B cell (primary cell): ENCODE measurements at regions not wholly inside any gene's neighbourhood (a gene's known extent, or its start where the extent isn't known, plus 50 kb on each side); places are given as distances from the start of the nearest gene placed in this dataset.

Experiments used
- ATAC-seq: fragments of 200-7000 bp; cut with Tn5 transposase; one replicate; pipeline ENCODE4 v1.10.0; 2021; ENCODE audit warnings: low read depth, mild to moderate bottlenecking, moderate number of reproducible peaks, moderate library complexity
- CTCF ChIA-PET: fragments of 350-600 bp; sonication (Branson Sonifier 250); formaldehyde crosslinking; loops from one replicate; lab custom pipeline; 2021; ENCODE audit warnings: antibody characterized with exemption, inconsistent platforms; lab: Charles Lee
- POLR2A ChIA-PET: fragments of 350-600 bp; sonication (Branson Sonifier 250); formaldehyde crosslinking; loops from one replicate; lab custom pipeline; 2021; ENCODE audit warnings: antibody characterized with exemption; lab: Charles Lee
- DNase-seq: peaks from one replicate; pipeline ENCODE4 v3.0.0; 2013
- H2AFZ ChIP-seq: 2 replicates; pipeline ENCODE4 v1.6.1; 2012; ENCODE audit warnings: mild to moderate bottlenecking, low read depth, low read length; ENCODE audit not compliant: insufficient read depth, poor library complexity, severe bottlenecking
- H3K27ac ChIP-seq, 2 donors: 1 replicate in 1 of 2; 2 replicates in 1 of 2; pipeline ENCODE4 v1.5.1; 2012 to 2013; ENCODE audit warnings: low read length in 2 of 2, mild to moderate bottlenecking in 2 of 2, moderate library complexity in 1 of 2
- H3K27me3 ChIP-seq, 4 experiments: fragments of 200-600 bp in 1 of 4; sonication (generic) in 1 of 4; replicated peaks in 1 of 4; 1 replicate in 2 of 4; 2 replicates in 2 of 4; pipeline versions ENCODE4 v1.6.1 to v1.7.0; 2013 to 2016; ENCODE audit warnings: low read length in 3 of 4, mild to moderate bottlenecking in 2 of 4, mixed read lengths in 1 of 4, moderate library complexity in 1 of 4; ENCODE audit not compliant: insufficient read depth in 4 of 4, control insufficient read depth in 3 of 4; ENCODE audit errors: control extremely low read depth in 1 of 4
- H3K36me3 ChIP-seq, 2 experiments: replicated peaks in 1 of 2; 1 replicate in 1 of 2; 2 replicates in 1 of 2; pipeline versions ENCODE4 v1.6.1 to v1.7.1; 2013; ENCODE audit warnings: low read length in 1 of 2; ENCODE audit not compliant: insufficient read depth in 2 of 2, control insufficient read depth in 1 of 2; ENCODE audit errors: control extremely low read depth in 1 of 2, extremely low read depth in 1 of 2
- H3K4me1 ChIP-seq, 2 donors: fragments of 200-600 bp in 1 of 2; sonication (generic) in 1 of 2; 1 replicate in 1 of 2; 2 replicates in 1 of 2; pipeline versions ENCODE4 v1.5.1 to v1.6.1; 2013 to 2017; ENCODE audit warnings: low read length in 2 of 2; ENCODE audit not compliant: control insufficient read depth in 2 of 2, insufficient read depth in 2 of 2
- H3K4me2 ChIP-seq: replicated peaks from 2 replicates; pipeline ENCODE3; 2012; ENCODE audit warnings: mild to moderate bottlenecking, low read depth, low read length; ENCODE audit not compliant: poor library complexity, severe bottlenecking
- H3K4me3 ChIP-seq, 5 experiments: fragments of 200-600 bp in 1 of 5; sonication (generic) in 1 of 5; 1 replicate in 3 of 5; 2 replicates in 2 of 5; pipeline versions ENCODE4 v1.5.1 to v1.7.0; 2011 to 2016; ENCODE audit warnings: low read length in 4 of 5, mild to moderate bottlenecking in 4 of 5, low read depth in 2 of 5, control low read depth in 1 of 5, moderate library complexity in 1 of 5; ENCODE audit not compliant: insufficient read depth in 1 of 5; ENCODE audit errors: control extremely low read depth in 1 of 5, extremely low read depth in 1 of 5
- H3K79me2 ChIP-seq: fragments of 200-600 bp; sonication (generic); one replicate; pipeline ENCODE4 v1.6.0; 2016; ENCODE audit warnings: low read length; ENCODE audit not compliant: control insufficient read depth, insufficient read depth
- H3K9ac ChIP-seq: fragments of 200-600 bp; sonication (generic); 2 replicates; pipeline ENCODE4 v1.6.1; 2017; ENCODE audit warnings: mild to moderate bottlenecking, low read length, moderate library complexity
- H3K9me3 ChIP-seq, 3 donors: one replicate each; pipeline versions ENCODE4 v1.6.1 to v1.7.1; 2013; ENCODE audit warnings: low read length in 2 of 3; ENCODE audit not compliant: control insufficient read depth in 2 of 3, insufficient read depth in 1 of 3; ENCODE audit errors: control extremely low read depth in 1 of 3
- H4K20me1 ChIP-seq: 2 replicates; pipeline ENCODE4 v1.6.0; 2012; ENCODE audit warnings: mild to moderate bottlenecking, low read length; ENCODE audit not compliant: insufficient read depth, control insufficient read depth, poor library complexity, severe bottlenecking
- H3K27ac Mint-ChIP-seq: one replicate; pipeline ENCODE4 v1.8.0; 2021; ENCODE audit warnings: mixed read lengths
- H3K27me3 Mint-ChIP-seq: one replicate; pipeline ENCODE4 v1.8.0; 2021; ENCODE audit warnings: mixed read lengths
- H3K4me1 Mint-ChIP-seq: one replicate; pipeline ENCODE4 v1.8.0; 2021; ENCODE audit warnings: mixed read lengths
- H3K4me3 Mint-ChIP-seq: one replicate; pipeline ENCODE4 v1.8.0; 2021; ENCODE audit warnings: mixed read lengths
- H3K9me3 Mint-ChIP-seq: one replicate; pipeline ENCODE4 v1.8.0; 2022; ENCODE audit warnings: mixed read lengths; ENCODE audit not compliant: insufficient read depth
- EZH2 ChIP-seq: IDR thresholded peaks from 2 replicates; pipeline ENCODE4 v1.6.1; 2012; ENCODE audit warnings: borderline replicate concordance, low read depth, mild to moderate bottlenecking, moderate library complexity, low read length; ENCODE audit not compliant: insufficient read depth, poor library complexity, severe bottlenecking
- WGBS: methylation state at CpG from one replicate; pipeline ENCODE4 v1.1.5; 2013; ENCODE audit warnings: missing lambda C conversion rate; ENCODE audit not compliant: insufficient coverage; 5-methylcytosine and 5-hydroxymethylcytosine counted together
- intact Hi-C: fragments of 100-400 bp; cut with micrococcal nuclease; formaldehyde crosslinking; loops from one replicate; pipeline ENCODE4 v1.10.0; 2022
- TF ChIP-seq, protein P1 (sequence below): fragments of 200-600 bp; IDR thresholded peaks from one replicate; pipeline ENCODE4 v1.8.0; 2022; ENCODE audit warnings: antibody characterized with exemption, mild to moderate bottlenecking

DNA sequence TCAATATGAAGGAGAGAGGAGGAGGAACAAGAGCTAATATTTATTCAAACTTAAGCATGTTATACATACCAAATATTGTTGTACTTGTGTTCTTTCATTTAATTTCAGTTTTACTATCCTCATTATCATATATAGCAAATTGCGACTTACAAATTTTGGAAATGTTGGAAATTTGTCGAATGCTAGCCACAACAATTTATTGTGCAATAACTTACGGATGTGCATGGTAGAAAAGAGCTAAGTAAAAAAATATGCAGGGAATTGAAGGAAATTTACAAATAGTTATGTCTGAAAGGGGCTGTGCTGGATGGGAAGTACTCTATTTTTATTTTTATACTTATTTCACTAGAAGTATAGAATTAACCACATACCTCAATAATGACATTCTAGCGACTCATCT is 376.3 kb downstream of the PCDH20 start:
- Mint-ChIP-seq H3K9me3 (peaks cover 2% of the 10 kb centered on the region), H3K4me3 (no peak overlapping the region), H3K4me1 (no peaks in the 10 kb centered on the region), H3K27me3 (no peaks in the 10 kb centered on the region), H3K27ac (no peak overlapping the region)
- Histone ChIP-seq H3K27me3 (no peaks in the 10 kb centered on the region), H3K9me3 (peaks cover 0 to 2% (median 0%) of the 10 kb centered on the region in 3 donors), H3K9ac (no peak overlapping the region), H3K27ac (no peak overlapping the region), H3K79me2 (no peaks in the 10 kb centered on the region), H3K4me2 (no peak overlapping the region), H3K4me1 (no peaks in the 10 kb centered on the region), H2AFZ (no peak overlapping the region), H4K20me1 (no peaks in the 10 kb centered on the region), H3K4me3 (no peak overlapping the region), H3K36me3 (no peaks in the 10 kb centered on the region)
- no peak for TF ChIP-seq EZH2
- TF ChIP-seq, protein P1, sequence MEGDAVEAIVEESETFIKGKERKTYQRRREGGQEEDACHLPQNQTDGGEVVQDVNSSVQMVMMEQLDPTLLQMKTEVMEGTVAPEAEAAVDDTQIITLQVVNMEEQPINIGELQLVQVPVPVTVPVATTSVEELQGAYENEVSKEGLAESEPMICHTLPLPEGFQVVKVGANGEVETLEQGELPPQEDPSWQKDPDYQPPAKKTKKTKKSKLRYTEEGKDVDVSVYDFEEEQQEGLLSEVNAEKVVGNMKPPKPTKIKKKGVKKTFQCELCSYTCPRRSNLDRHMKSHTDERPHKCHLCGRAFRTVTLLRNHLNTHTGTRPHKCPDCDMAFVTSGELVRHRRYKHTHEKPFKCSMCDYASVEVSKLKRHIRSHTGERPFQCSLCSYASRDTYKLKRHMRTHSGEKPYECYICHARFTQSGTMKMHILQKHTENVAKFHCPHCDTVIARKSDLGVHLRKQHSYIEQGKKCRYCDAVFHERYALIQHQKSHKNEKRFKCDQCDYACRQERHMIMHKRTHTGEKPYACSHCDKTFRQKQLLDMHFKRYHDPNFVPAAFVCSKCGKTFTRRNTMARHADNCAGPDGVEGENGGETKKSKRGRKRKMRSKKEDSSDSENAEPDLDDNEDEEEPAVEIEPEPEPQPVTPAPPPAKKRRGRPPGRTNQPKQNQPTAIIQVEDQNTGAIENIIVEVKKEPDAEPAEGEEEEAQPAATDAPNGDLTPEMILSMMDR = no peak
- CTCF ChIA-PET = no interaction called here
- no CpG with 5 or more reads among the region's 4 CpGs for WGBS
- DNase-seq = no peak
- ATAC-seq = no peak
- intact Hi-C loops = no loop called here
- POLR2A ChIA-PET = no interaction called here

DNA sequence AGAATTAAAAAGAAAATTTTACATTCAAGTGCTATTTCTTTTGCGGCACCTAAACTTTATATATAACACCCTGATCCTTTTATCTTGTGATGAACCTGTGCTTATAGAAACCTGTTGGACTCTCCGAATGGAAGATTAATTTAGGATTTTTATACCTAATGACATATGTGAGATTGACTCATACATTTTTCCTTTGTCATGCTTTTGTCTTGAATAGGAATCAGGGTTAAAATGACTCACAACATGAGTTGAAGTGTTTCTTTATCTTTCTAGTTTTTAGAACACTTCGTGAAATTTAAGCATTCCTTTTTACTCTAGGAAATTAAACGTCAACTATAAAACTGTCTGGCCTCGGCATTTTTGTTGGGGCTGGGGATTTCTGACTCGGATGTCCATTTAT is 378.9 kb downstream of the PCDH20 start:
- Mint-ChIP-seq H3K9me3 (peaks cover 2% of the 10 kb centered on the region), H3K4me1 (no peaks in the 10 kb centered on the region), H3K27ac (no peak overlapping the region), H3K27me3 (no peaks in the 10 kb centered on the region), H3K4me3 (no peak overlapping the region)
- TF ChIP-seq, protein P1 = no peak
- no peak for TF ChIP-seq EZH2
- ChIA-PET POLR2A (no interaction called here), CTCF (no interaction called here)
- Histone ChIP-seq H4K20me1 (no peaks in the 10 kb centered on the region), H3K4me2 (no peak overlapping the region), H3K4me3 (no peak overlapping the region), H3K27ac (no peak overlapping the region), H3K27me3 (no peaks in the 10 kb centered on the region), H3K4me1 (no peaks in the 10 kb centered on the region), H3K9me3 (peaks cover 0 to 2% (median 0%) of the 10 kb centered on the region in 3 donors), H3K79me2 (no peaks in the 10 kb centered on the region), H3K36me3 (no peaks in the 10 kb centered on the region), H3K9ac (no peak overlapping the region), H2AFZ (no peak overlapping the region)
- intact Hi-C loops = no loop called here
- WGBS = no CpG with 5 or more reads among the region's 6 CpGs
- ATAC-seq = no peak
- DNase-seq = no peak
